Hematopoietic multipotent progenitor cell treated with erythropoietin and hydrocortisone succinate and interleukin-3 and kit ligand, for 17 days (in vitro differentiated cells): ENCODE measurements at regions not wholly inside any gene's neighbourhood (a gene's known extent, or its start where the extent isn't known, plus 50 kb on each side); places are given as distances from the start of the nearest gene placed in this dataset.

Source experiments
- DNase-seq: peaks from one replicate; pipeline ENCODE4 v3.0.0-alpha.2; 2015; ENCODE audit warnings: low spot score

DNA sequence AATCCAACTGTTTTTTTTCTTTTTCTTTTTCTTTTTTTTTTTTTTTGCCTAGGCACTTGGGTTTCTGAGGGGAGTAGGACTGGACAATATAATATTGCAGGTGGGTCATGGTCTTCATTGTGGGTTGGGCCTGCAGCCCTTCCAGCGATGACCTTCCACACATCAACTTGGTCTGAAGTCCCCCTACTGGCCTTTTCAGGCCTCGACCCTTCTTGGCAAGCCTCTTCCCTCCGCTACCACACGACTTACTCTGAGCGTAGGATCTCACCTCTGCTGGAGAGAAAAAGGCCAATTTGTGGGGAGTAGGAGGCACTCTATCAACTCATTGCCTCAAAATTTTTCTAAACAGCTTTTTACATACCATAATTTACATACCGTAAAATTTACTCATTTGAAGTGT lies 51.1 kb upstream of the GRIK3 start:
- DNase-seq = no peak

- no peak for DNase-seq
Measured at GRCh38 chr1:37089750-37090149, 55.4 kb upstream of the GRIK3 start.

DNA sequence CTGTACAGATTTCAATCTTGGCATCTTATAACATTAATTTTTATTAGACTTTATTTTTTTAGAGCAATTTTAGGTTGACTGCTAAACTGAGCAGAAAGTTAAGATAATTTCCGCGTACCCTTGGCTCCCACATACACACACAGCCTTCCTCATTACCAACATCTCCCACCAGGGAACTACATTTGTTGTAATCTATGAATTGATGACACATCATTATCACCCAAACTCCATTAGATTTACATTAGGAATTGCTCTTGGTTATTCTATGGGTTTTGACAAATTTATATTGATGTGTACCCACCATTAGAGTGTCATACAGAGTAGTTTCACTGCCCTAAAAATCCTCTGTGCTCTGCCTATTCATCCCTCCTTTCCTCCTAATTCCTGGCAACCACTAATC lies 56.4 kb upstream of the GRIK3 start:
- DNase-seq = no peak

- DNase-seq = no peak
Measured at GRCh38 chr1:37092937-37093336, 58.6 kb upstream of the GRIK3 start.

GRCh38 chr1:37094302-37094701 lies 60.0 kb upstream of the GRIK3 start:
- DNase-seq = no peak

GRCh38 chr1:37096523-37096922 lies 62.2 kb upstream of the GRIK3 start:
- DNase-seq = no peak

DNA sequence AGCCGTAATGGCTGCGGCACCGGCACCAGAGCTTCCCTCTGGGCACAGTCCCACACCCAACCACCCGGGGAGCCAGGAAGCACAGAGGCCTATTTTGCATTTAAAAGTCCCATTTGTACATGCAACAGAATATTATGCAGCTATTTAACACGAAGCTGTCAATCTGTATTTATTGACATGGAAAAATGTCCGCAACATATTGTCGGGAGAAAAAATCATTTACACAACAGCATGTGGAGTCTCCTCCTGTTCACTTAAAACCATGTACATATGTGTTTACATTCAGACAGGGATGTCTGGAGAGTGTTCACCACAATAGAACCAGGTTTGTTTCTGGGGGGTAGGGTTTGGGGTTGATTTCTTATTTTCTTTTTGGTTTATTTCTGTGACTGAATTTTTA lies 63.4 kb upstream of the GRIK3 start:
- DNase-seq = no peak

GRCh38 chr1:37098237-37098636 lies 63.9 kb upstream of the GRIK3 start:
- DNase-seq = no peak

DNA sequence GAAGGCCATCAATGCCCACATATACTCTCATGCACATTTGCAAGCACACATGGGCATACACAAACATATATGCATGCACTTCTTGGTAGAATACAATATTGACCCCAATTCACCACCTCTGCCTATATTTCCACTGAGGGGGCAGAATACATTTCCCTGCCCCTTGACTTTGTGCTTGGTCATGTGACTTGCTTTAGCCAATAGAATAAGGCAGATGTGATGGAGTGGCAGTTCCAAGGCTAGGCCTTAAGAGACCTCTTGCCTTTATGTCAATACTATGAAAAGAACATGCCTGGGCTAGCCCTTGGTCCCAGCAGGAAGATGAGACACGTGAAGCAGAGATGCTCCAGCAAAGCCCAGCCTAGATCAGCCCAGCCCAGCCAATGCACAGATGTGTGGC lies 66.0 kb upstream of the GRIK3 start:
- DNase-seq = no peak

- no peak for DNase-seq
Measured at GRCh38 chr1:37102656-37103382, 68.5 kb upstream of the GRIK3 start.

GRCh38 chr1:37105911-37106310 lies 71.6 kb upstream of the GRIK3 start:
- DNase-seq = no peak

DNA sequence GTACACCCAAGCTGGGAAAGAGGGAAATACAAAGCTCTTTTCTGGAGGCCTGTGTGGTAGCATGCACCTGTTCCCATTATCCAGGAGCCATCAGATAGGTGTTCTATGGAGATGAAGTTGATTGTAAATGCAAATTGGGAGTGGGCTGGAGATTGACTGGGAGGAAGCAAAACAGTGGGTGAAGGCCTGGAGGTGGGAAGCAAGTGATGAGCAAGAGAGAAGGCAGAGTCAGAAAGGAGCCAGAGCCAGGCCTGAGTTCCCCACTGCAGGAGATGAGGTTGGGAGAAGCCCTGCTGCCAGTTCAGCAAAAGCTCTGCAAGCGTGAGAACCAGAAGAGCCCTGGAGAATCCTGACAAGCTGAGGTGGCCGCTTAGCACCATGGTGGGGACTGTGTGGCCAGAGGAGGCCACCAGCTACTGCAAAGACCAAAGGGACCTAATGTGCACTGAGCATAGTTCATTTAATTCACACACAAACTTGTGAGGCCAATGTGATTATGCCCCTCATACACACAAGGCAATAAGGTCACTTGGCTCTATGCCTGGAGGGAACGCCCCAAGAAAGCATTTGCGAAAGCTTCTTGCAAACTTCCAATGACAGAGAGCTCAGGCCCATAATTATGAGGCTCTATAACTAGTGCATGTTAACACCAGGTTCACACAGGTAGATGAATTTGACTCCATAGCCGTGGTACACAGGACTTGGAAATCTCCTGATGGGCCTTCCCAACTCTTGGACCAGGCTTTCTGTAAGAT lies 73.0 kb upstream of the GRIK3 start:
- no peak for DNase-seq

DNA sequence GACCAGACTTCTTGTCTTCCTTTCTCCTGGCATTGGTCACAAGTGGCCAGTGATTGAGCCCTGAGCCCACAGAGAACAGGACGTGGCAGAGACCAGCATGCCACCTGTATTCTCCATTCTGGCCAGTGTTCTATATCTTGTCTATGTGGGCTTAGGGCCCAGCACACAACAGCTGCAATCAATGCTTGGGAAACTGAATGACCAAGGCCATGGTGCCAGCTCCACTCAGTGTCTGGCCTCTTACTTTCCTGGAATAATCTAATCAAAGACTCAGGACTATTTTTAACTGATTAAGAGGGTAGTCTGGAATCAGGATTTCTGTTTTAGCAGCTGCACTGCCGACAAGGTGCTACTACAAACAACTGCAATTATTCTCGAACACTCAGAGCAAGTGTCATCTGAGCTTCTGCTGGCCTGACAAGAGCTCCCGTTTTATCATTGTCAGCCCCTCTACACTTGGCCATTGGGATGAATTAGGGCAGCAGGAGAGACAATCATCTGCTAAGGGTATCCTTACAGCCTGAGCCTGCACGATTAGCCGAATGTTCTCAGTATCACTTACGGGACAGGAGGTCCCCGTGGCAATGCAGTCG lies 74.4 kb upstream of the GRIK3 start:
- no peak for DNase-seq

DNA sequence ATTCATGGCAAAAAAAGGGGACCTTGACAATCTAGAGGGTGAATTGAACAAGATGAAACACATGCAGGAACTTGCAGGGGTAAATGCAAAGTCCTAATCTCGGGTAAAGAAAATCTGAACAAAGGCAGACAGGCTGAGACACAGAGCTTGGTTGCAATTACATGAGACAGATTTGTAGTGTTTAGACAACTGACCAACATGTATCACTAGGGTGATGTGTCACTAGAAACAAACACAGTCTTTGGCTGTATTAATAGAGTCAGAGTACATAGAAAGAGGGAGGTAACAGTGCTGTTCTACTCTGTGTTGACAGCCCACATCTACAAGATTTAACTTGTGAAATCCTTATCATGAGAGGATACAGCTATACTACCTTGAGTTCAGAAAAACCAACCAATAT lies 78.1 kb upstream of the GRIK3 start:
- DNase-seq = no peak

- DNase-seq = no peak
Measured at GRCh38 chr1:37113285-37113997, 79.1 kb upstream of the GRIK3 start.

GRCh38 chr1:37118790-37119189 lies 84.5 kb upstream of the GRIK3 start:
- DNase-seq = no peak

GRCh38 chr1:37120279-37120678 lies 86.0 kb upstream of the GRIK3 start:
- no peak for DNase-seq

GRCh38 chr1:37123276-37124115 lies 89.2 kb upstream of the GRIK3 start:
- DNase-seq = no peak

GRCh38 chr1:37124501-37124900 lies 90.2 kb upstream of the GRIK3 start:
- DNase-seq = no peak

DNA sequence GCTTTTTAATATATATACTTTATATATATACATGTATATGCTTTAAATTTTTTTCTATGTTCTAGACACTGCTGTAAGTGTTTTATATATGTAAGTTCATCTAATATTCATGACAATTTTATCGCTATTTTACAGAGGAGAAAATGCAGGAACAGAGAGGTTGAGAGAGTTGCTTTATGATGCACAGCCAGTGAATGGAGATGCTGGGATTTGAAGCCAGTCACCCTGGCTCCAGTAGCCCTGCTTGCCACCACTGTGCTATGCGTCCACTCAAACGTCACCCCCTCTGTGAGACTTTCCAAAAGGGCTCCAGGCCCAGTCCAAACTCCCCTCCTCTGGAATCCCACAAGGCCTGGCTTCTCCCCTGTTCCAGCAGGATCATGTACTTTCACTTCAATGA lies 91.0 kb upstream of the GRIK3 start:
- DNase-seq = no peak

- no peak for DNase-seq
Measured at GRCh38 chr1:37127254-37127748, 93.0 kb upstream of the GRIK3 start.

DNA sequence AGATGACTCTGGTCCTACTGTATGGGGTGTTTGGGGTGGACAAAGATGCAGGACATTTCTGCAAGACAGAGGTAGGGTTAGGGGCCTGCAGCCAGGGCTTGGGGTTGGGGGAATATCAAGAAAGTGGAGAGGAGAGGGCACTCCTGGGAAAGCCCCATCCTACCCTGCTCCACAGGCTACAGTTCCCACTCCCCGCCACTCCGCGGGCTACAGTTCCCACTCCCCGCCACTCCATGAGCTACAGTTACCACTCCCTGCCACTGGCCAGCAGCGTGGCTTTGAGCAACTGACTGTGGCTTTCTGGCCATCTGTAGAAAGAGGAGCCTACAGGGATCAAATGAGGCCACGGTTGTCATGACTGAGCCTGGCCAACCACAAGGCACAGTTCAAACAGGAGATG lies 93.8 kb upstream of the GRIK3 start:
- no peak for DNase-seq
